Fibroblast of mammary gland (primary cell): ENCODE measurements at regions not wholly inside any gene's neighbourhood (a gene's known extent, or its start where the extent isn't known, plus 50 kb on each side); places are given as distances from the start of the nearest gene placed in this dataset.
A peak's percentile ranks its signal among the peaks of the same experiment; 100 is the strongest.

Experiments
- DNase-seq: peaks from one replicate; pipeline ENCODE4 v3.0.0-alpha.2; 2010; ENCODE audit warnings: low read depth
- H3K4me3 ChIP-seq: 2 replicates; pipeline ENCODE4 v1.5.1; 2011; ENCODE audit warnings: low read depth, mild to moderate bottlenecking, low read length, moderate library complexity; ENCODE audit not compliant: control insufficient read depth
- TF ChIP-seq, protein P1 (sequence below): conservative IDR thresholded peaks from 2 replicates; pipeline ENCODE4 v1.5.1; 2011; ENCODE audit warnings: low read depth, low read length, inconsistent platforms; ENCODE audit not compliant: control insufficient read depth, insufficient read depth

GRCh38 chr1:59017501-59018231 is 233.8 kb upstream of the JUN start:
- TF ChIP-seq, protein P1, sequence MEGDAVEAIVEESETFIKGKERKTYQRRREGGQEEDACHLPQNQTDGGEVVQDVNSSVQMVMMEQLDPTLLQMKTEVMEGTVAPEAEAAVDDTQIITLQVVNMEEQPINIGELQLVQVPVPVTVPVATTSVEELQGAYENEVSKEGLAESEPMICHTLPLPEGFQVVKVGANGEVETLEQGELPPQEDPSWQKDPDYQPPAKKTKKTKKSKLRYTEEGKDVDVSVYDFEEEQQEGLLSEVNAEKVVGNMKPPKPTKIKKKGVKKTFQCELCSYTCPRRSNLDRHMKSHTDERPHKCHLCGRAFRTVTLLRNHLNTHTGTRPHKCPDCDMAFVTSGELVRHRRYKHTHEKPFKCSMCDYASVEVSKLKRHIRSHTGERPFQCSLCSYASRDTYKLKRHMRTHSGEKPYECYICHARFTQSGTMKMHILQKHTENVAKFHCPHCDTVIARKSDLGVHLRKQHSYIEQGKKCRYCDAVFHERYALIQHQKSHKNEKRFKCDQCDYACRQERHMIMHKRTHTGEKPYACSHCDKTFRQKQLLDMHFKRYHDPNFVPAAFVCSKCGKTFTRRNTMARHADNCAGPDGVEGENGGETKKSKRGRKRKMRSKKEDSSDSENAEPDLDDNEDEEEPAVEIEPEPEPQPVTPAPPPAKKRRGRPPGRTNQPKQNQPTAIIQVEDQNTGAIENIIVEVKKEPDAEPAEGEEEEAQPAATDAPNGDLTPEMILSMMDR, result no peak
- DNase-seq, result peak; percentile 46
- no peak overlapping the region for H3K4me3 ChIP-seq

GRCh38 chr1:59018446-59018845 is 234.6 kb upstream of the JUN start:
- H3K4me3 ChIP-seq, result no peak overlapping the region
- DNase-seq, result no peak
- TF ChIP-seq, protein P1, result no peak

DNA sequence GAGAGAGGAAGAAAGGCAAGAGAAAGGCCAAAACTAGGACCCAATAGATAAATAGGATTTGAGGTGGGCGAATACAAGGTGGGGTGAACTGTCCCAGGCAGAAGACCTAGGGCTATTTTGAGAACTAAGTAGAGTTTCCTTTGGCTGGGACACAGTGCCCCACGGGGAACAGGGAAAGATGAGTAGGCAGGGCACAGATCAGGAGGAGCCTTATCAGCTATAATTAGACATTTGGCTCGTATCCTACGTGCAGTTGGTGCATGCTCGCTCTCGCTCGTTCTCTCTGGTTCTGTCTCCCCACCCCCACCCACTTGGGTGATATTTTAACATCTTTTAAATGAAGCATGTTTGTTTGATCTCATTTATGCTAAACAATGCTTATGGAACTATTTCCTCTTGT is 235.0 kb upstream of the JUN start:
- H3K4me3 ChIP-seq, result no peak overlapping the region
- TF ChIP-seq, protein P1, result no peak
- no peak for DNase-seq

DNA sequence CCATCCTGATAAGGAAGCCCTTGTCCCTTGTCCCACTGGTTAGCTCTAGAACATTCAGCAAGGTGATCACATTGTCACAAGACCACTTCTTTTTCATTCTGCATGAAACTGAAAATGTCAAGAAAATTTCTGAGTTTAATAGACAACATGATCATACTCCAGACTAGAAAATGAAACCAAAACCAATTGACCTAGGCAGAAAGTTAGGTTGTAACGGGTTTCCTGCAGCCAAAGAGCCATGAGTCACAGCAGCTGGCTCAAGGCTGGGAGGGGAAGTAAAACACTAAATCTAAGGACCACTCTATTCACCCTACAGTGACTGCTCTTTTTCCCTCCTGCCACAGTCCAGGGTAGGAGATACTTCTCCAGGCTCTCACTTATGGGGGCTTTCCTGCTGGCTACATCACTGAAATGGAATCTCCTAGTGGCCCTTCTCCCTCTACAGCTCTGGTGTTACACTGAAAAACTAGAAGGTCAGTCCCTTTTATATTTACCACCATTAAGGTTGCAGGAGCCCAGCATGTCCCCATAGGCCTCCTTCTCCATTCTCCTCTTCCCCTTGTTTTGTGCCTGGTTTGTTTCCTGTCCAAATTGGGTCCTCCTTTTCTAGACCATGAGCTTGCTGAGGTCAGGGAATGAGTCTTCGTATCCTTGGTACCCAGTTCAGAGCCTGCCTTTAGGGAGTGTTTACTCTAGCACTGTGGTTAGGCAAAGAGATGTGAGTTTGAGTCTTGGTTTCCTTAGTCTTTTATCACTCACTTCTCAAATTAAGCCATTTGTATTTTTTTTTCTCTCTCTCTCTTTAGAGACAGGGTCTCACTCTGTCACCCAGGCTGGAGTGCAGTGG is 236.5 kb upstream of the JUN start:
- TF ChIP-seq, protein P1, result no peak
- H3K4me3 ChIP-seq, result peak overlapping the region; percentile 21
- peak; percentile 87 for DNase-seq

GRCh38 chr1:59022199-59022598 is 238.4 kb upstream of the JUN start:
- no peak overlapping the region for H3K4me3 ChIP-seq
- no peak for DNase-seq
- TF ChIP-seq, protein P1, result no peak

- TF ChIP-seq, protein P1, result no peak
- no peak for DNase-seq
Observed at GRCh38 chr1:59022799-59023198, 239.0 kb upstream of the JUN start.

More at GRCh38 chr1:59022799-59023198, 239.0 kb upstream of the JUN start:
- H3K4me3 ChIP-seq, result no peak overlapping the region
